ENCODE measurements at regions not wholly inside any gene's neighbourhood (a gene's known extent, or its start where the extent isn't known, plus 50 kb on each side); places are given as distances from the start of the nearest gene placed in this dataset.
A peak's percentile ranks its signal among the peaks of the same experiment; 100 is the strongest.

- no peak for DNase-seq (ENCODE audit: low read depth, low spot score)
- no peak overlapping the region for H3K4me3 ChIP-seq (ENCODE audit: low read depth, low read length)
- no peak for TF ChIP-seq CTCF (IDR thresholded peaks at IDR 0.05; ENCODE audit: insufficient read depth, low read length, missing control alignments)
- CTCF ChIA-PET, result interaction anchor here (0.7 kb wide), 1 partner anchor 24 kb away, joined by 3 read pairs; no protein-coding TSS in a partner anchor
- POLR2A ChIA-PET, result no interaction called here
Measured at GRCh38 chr6:148602136-148602535, 144.7 kb upstream of the UST start.

- TF ChIP-seq CTCF (IDR thresholded peaks at IDR 0.05; ENCODE audit: insufficient read depth, low read length, missing control alignments), result peak; percentile 36
- POLR2A ChIA-PET, result no interaction called here
- no peak for DNase-seq (ENCODE audit: low read depth, low spot score)
- H3K4me3 ChIP-seq (ENCODE audit: low read depth, low read length), result no peak overlapping the region
- CTCF ChIA-PET, result interaction anchor here (0.6 to 1.6 kb wide), 10 partner anchors 9 to 416 kb away, joined by 3 to 6 read pairs (median 3); no protein-coding TSS in a partner anchor
Measured at GRCh38 chr6:148608199-148608951, 138.5 kb upstream of the UST start.

GRCh38 chr6:148611213-148611612, 135.6 kb upstream of the UST start:
- no peak overlapping the region for H3K4me3 ChIP-seq (ENCODE audit: low read depth, low read length)
- ChIA-PET POLR2A (no interaction called here), CTCF (no interaction called here)
- no peak for TF ChIP-seq CTCF (IDR thresholded peaks at IDR 0.05; ENCODE audit: insufficient read depth, low read length, missing control alignments)
- DNase-seq (ENCODE audit: low read depth, low spot score), result peak; percentile 17

- ChIA-PET POLR2A (no interaction called here), CTCF (no interaction called here)
- TF ChIP-seq CTCF (IDR thresholded peaks at IDR 0.05; ENCODE audit: insufficient read depth, low read length, missing control alignments), result no peak
- no peak overlapping the region for H3K4me3 ChIP-seq (ENCODE audit: low read depth, low read length)
- DNase-seq (ENCODE audit: low read depth, low spot score), result no peak
Measured at GRCh38 chr6:148612043-148612442, 134.8 kb upstream of the UST start.

- CTCF ChIA-PET, result no interaction called here
- DNase-seq (ENCODE audit: low read depth, low spot score), result no peak
- no peak for TF ChIP-seq CTCF (IDR thresholded peaks at IDR 0.05; ENCODE audit: insufficient read depth, low read length, missing control alignments)
- POLR2A ChIA-PET, result no interaction called here
- H3K4me3 ChIP-seq (ENCODE audit: low read depth, low read length), result no peak overlapping the region
Measured at GRCh38 chr6:148614602-148615001, 132.2 kb upstream of the UST start.

- no peak for TF ChIP-seq CTCF (IDR thresholded peaks at IDR 0.05; ENCODE audit: insufficient read depth, low read length, missing control alignments)
- ChIA-PET POLR2A (no interaction called here), CTCF (no interaction called here)
- H3K4me3 ChIP-seq (ENCODE audit: low read depth, low read length), result no peak overlapping the region
- no peak for DNase-seq (ENCODE audit: low read depth, low spot score)
Measured at GRCh38 chr6:148616841-148617240, 130.0 kb upstream of the UST start.

All from AG04449 (cell line).